GM23338 (cell line): ENCODE measurements at regions not wholly inside any gene's neighbourhood (a gene's known extent, or its start where the extent isn't known, plus 50 kb on each side); places are given as distances from the start of the nearest gene placed in this dataset.

ENCODE experiments used
- ATAC-seq: fragments of 200-7000 bp; cut with Tn5 transposase; 3 replicates; pipeline ENCODE4 v1.9.1; 2020
- DNase-seq: peaks from one replicate; pipeline ENCODE4 v3.0.0-alpha.2; 2015; ENCODE audit warnings: low spot score
- H2AFZ ChIP-seq: fragments of 200-600 bp; sonication (generic); 2 replicates; pipeline ENCODE4 v1.8.0; 2016; ENCODE audit warnings: antibody characterized with exemption, mild to moderate bottlenecking, moderate library complexity
- H3F3A ChIP-seq: fragments of 200-600 bp; sonication (generic); replicated peaks from 2 replicates; pipeline ENCODE4 v1.8.0; 2017; ENCODE audit warnings: antibody characterized with exemption, mixed run types, low read depth
- H3K27ac ChIP-seq: fragments of 200-600 bp; sonication (generic); 2 replicates; pipeline ENCODE4 v1.6.1; 2016; ENCODE audit warnings: low read depth
- H3K27me3 ChIP-seq: fragments of 200-600 bp; sonication (generic); 2 replicates; pipeline ENCODE4 v1.8.0; 2016; ENCODE audit warnings: mild to moderate bottlenecking, mixed run types, moderate library complexity; ENCODE audit not compliant: insufficient read depth
- H3K36me3 ChIP-seq: fragments of 200-600 bp; sonication (generic); 2 replicates; pipeline ENCODE4 v1.8.0; 2016; ENCODE audit warnings: mild to moderate bottlenecking; ENCODE audit not compliant: insufficient read depth
- H3K4me1 ChIP-seq: fragments of 200-600 bp; sonication (generic); 2 replicates; pipeline ENCODE4 v1.8.0; 2016; ENCODE audit warnings: mild to moderate bottlenecking, moderate library complexity; ENCODE audit not compliant: insufficient read depth
- H3K4me2 ChIP-seq: fragments of 200-600 bp; sonication (generic); 2 replicates; pipeline ENCODE4 v1.7.1; 2017; ENCODE audit warnings: mixed run types
- H3K4me3 ChIP-seq: fragments of 200-600 bp; sonication (generic); 2 replicates; pipeline ENCODE4 v1.6.1; 2016; ENCODE audit warnings: mixed run types
- H3K79me2 ChIP-seq: fragments of 200-600 bp; sonication (generic); replicated peaks from 2 replicates; pipeline ENCODE4 v1.8.0; 2017; ENCODE audit warnings: mild to moderate bottlenecking; ENCODE audit not compliant: insufficient read depth
- H3K9me2 ChIP-seq: fragments of 200-600 bp; sonication (generic); 2 replicates; pipeline ENCODE4 v1.8.0; 2017; ENCODE audit not compliant: insufficient read depth
- H4K20me1 ChIP-seq: fragments of 200-600 bp; sonication (generic); replicated peaks from 2 replicates; pipeline ENCODE4 v1.8.0; 2017; ENCODE audit warnings: mild to moderate bottlenecking; ENCODE audit not compliant: insufficient read depth
- H3K27ac Mint-ChIP-seq: 2 replicates; pipeline ENCODE4 v1.8.0; 2020; ENCODE audit warnings: inconsistent platforms, mild to moderate bottlenecking, moderate library complexity, mixed read lengths
- H3K27me3 Mint-ChIP-seq: 3 replicates; pipeline ENCODE4 v1.8.0; 2022; ENCODE audit warnings: low read depth, mild to moderate bottlenecking, moderate library complexity, mixed read lengths, inconsistent platforms; ENCODE audit not compliant: insufficient read depth, poor library complexity
- H3K36me3 Mint-ChIP-seq: 3 replicates; pipeline ENCODE4 v1.8.0; 2021; ENCODE audit warnings: low read depth, mild to moderate bottlenecking, inconsistent platforms, moderate library complexity, mixed read lengths
- H3K4me1 Mint-ChIP-seq: 3 replicates; pipeline ENCODE4 v1.8.0; 2020; ENCODE audit warnings: mild to moderate bottlenecking, inconsistent platforms, mixed read lengths
- H3K4me3 Mint-ChIP-seq: 3 replicates; pipeline ENCODE4 v1.8.0; 2021; ENCODE audit warnings: moderate library complexity, mild to moderate bottlenecking, inconsistent platforms, mixed read lengths
- H3K9me3 Mint-ChIP-seq: 3 replicates; pipeline ENCODE4 v1.8.0; 2020; ENCODE audit warnings: moderate library complexity, mild to moderate bottlenecking, inconsistent platforms, mixed read lengths
- CREB1 ChIP-seq: fragments of 250-450 bp; sonication (Bioruptor Pico); IDR thresholded peaks from 2 replicates; pipeline ENCODE4 v1.5.0; 2020; ENCODE audit warnings: low read depth, mild to moderate bottlenecking, moderate library complexity
- EZH2 ChIP-seq: fragments of 200-600 bp; sonication (generic); IDR thresholded peaks from one replicate; pipeline ENCODE4 v1.8.0; 2017; ENCODE audit warnings: antibody characterized with exemption, mild to moderate bottlenecking, low read depth; ENCODE audit not compliant: unreplicated experiment
- EZH2phosphoT487 ChIP-seq: fragments of 200-600 bp; sonication (generic); IDR thresholded peaks from one replicate; pipeline ENCODE4 v1.8.1; 2018; ENCODE audit warnings: antibody characterized with exemption; ENCODE audit not compliant: unreplicated experiment
- JUNB ChIP-seq: IDR thresholded peaks from one replicate; pipeline ENCODE4 v1.6.1; 2016; ENCODE audit warnings: antibody characterized with exemption; ENCODE audit not compliant: unreplicated experiment
- NANOG ChIP-seq: IDR thresholded peaks from 2 replicates; pipeline ENCODE4 v1.6.1; 2016; ENCODE audit warnings: antibody characterized with exemption, borderline replicate concordance
- POLR2AphosphoS5 ChIP-seq: IDR thresholded peaks from 2 replicates; pipeline ENCODE4 v1.6.1; 2016; ENCODE audit warnings: antibody characterized with exemption, low read depth
- REST ChIP-seq: IDR thresholded peaks from one replicate; pipeline ENCODE4 v1.6.1; 2018; ENCODE audit warnings: antibody characterized with exemption; ENCODE audit not compliant: unreplicated experiment
- STAT1 ChIP-seq: IDR thresholded peaks from one replicate; pipeline ENCODE4 v1.6.1; 2016; ENCODE audit warnings: antibody characterized with exemption; ENCODE audit not compliant: unreplicated experiment
- ZNF114 ChIP-seq: fragments of 250-450 bp; sonication (Bioruptor Pico); IDR thresholded peaks from 2 replicates; pipeline ENCODE4 v1.5.0; 2020; ENCODE audit warnings: mild to moderate bottlenecking, moderate library complexity
- ZNF331 ChIP-seq: fragments of 250-450 bp; sonication (Bioruptor Pico); IDR thresholded peaks from 2 replicates; pipeline ENCODE4 v1.5.0; 2020; ENCODE audit warnings: low read depth, mild to moderate bottlenecking, moderate library complexity
- ZNF462 ChIP-seq: fragments of 250-450 bp; sonication (Bioruptor Pico); IDR thresholded peaks from 2 replicates; pipeline ENCODE4 v1.5.0; 2020; ENCODE audit warnings: mild to moderate bottlenecking, moderate library complexity
- TF ChIP-seq, protein P1 (sequence below), 2 experiments: fragments of 200-600 bp in 1 of 2; sonication (generic) in 1 of 2; conservative IDR thresholded peaks; 2 replicates each; pipeline versions ENCODE4 v1.5.1 to v1.6.1; 2016 to 2017; ENCODE audit warnings: antibody characterized with exemption in 2 of 2, low read depth in 2 of 2, mild to moderate bottlenecking in 2 of 2, moderate library complexity in 1 of 2
- TF ChIP-seq, protein P2 (sequence below): IDR thresholded peaks from 2 replicates; pipeline ENCODE4 v1.6.1; 2016; ENCODE audit warnings: antibody characterized with exemption

DNA sequence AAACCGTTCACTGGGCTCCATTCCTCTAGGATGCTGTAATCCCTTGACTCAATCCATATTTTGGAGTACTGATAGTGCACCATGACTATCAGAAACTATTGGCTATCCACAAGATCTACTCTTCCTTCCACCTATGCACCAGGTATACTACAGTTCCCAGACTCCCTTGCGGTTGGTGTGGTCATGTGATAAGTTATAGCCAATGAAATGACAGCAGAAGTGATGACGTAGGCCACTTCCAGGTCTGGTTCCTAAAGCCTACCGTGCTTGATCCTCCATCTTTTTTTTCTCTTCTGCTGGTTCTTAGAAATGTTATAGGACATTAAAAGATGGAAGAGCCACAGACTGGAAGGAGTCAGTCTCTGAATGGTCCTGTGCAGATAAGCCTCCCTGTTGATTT lies 278.8 kb upstream of the C16orf82 start:
- ATAC-seq: no peak
- Histone ChIP-seq H3K4me2 (no peak overlapping the region), H3K79me2 (no peaks in the 10 kb centered on the region), H3K27ac (no peak overlapping the region), H3K27me3 (no peaks in the 10 kb centered on the region), H3K36me3 (no peaks in the 10 kb centered on the region), H4K20me1 (no peaks in the 10 kb centered on the region), H2AFZ (no peak overlapping the region), H3K4me1 (no peaks in the 10 kb centered on the region), H3K4me3 (no peak overlapping the region), H3F3A (no peaks in the 10 kb centered on the region), H3K9me2 (no peaks in the 10 kb centered on the region)
- H3K9me3 Mint-ChIP-seq: peaks cover 87% of the 10 kb centered on the region
- no peak overlapping the region for H3K4me3 Mint-ChIP-seq
- H3K27me3 Mint-ChIP-seq: no peaks in the 10 kb centered on the region
- TF ChIP-seq ZNF331 (CRISPR knock-in tag) (no peak), POLR2AphosphoS5 (no peak), JUNB (no peak), CREB1 (CRISPR knock-in tag) (no peak), EZH2 (no peak), ZNF114 (CRISPR knock-in tag) (no peak), ZNF462 (CRISPR knock-in tag) (no peak), REST (no peak), NANOG (no peak), EZH2phosphoT487 (no peak), STAT1 (no peak)
- TF ChIP-seq, protein P1, sequence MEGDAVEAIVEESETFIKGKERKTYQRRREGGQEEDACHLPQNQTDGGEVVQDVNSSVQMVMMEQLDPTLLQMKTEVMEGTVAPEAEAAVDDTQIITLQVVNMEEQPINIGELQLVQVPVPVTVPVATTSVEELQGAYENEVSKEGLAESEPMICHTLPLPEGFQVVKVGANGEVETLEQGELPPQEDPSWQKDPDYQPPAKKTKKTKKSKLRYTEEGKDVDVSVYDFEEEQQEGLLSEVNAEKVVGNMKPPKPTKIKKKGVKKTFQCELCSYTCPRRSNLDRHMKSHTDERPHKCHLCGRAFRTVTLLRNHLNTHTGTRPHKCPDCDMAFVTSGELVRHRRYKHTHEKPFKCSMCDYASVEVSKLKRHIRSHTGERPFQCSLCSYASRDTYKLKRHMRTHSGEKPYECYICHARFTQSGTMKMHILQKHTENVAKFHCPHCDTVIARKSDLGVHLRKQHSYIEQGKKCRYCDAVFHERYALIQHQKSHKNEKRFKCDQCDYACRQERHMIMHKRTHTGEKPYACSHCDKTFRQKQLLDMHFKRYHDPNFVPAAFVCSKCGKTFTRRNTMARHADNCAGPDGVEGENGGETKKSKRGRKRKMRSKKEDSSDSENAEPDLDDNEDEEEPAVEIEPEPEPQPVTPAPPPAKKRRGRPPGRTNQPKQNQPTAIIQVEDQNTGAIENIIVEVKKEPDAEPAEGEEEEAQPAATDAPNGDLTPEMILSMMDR (conservative IDR thresholded peaks at IDR 0.05; ENCODE audit: low read depth in 2 of 2): no peak
- TF ChIP-seq, protein P2, sequence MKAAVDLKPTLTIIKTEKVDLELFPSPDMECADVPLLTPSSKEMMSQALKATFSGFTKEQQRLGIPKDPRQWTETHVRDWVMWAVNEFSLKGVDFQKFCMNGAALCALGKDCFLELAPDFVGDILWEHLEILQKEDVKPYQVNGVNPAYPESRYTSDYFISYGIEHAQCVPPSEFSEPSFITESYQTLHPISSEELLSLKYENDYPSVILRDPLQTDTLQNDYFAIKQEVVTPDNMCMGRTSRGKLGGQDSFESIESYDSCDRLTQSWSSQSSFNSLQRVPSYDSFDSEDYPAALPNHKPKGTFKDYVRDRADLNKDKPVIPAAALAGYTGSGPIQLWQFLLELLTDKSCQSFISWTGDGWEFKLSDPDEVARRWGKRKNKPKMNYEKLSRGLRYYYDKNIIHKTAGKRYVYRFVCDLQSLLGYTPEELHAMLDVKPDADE: no peak
- no peaks in the 10 kb centered on the region for H3K4me1 Mint-ChIP-seq
- no peak overlapping the region for H3K27ac Mint-ChIP-seq
- H3K36me3 Mint-ChIP-seq: no peaks in the 10 kb centered on the region; the same call in 1 of the 3 replicates
- DNase-seq: no peak
